Left renal cortex interstitium (tissue), 4 donors: ENCODE measurements at regions not wholly inside any gene's neighbourhood (a gene's known extent, or its start where the extent isn't known, plus 50 kb on each side); places are given as distances from the start of the nearest gene placed in this dataset.

Experiments
- DNase-seq, 4 donors: peaks; one replicate each; pipeline ENCODE4 v3.0.0-alpha.2; 2013; ENCODE audit warnings: low read depth in 4 of 4, low spot score in 2 of 4, missing footprints in 1 of 4

GRCh38 chrX:45716750-45717149 is 516.1 kb upstream of the DIPK2B start:
- no peak for DNase-seq

- no peak for DNase-seq
Observed at GRCh38 chrX:45715748-45716147, 515.1 kb upstream of the DIPK2B start.

GRCh38 chrX:45714866-45715265 is 514.2 kb upstream of the DIPK2B start:
- DNase-seq: no peak

- DNase-seq: no peak
Observed at GRCh38 chrX:45712067-45712466, 511.4 kb upstream of the DIPK2B start.

- DNase-seq: no peak
Observed at GRCh38 chrX:45711231-45711630, 510.6 kb upstream of the DIPK2B start.

DNA sequence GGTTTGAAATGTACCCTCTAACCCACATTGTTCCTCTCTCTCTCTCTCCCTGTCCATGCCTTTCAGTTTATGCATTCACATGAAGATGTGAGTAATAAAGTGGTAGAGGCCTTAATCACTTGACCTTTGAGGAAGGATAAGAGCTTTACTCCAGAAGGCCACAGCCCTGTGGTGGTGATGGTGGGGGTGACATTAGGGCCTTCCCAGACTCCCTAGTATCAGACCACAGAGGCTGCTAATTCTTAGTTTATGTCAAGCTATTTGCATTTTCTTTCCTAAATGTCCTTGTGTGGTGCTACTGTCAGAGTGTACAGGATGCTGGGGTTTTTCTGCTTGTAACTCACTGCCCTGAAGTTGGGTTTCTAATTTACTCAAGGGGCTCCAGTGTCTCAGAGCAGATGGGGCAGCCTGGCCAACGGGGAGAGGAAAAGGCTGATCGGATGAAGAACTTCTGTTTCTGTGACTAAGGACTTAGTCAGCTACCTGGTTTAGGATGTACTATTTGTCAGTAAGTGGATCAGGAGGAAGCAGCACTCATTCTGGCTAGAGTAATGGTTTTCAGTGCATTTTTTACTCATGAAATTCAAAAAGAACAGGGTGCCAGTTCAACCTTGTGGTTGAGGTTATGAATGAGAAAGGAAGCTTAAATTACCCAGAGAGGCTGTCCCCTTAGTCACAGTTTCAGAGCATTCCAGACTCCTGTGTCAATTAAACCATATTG is 509.6 kb upstream of the DIPK2B start:
- no peak for DNase-seq

- DNase-seq: no peak
Observed at GRCh38 chrX:45709381-45709780, 508.7 kb upstream of the DIPK2B start.

DNA sequence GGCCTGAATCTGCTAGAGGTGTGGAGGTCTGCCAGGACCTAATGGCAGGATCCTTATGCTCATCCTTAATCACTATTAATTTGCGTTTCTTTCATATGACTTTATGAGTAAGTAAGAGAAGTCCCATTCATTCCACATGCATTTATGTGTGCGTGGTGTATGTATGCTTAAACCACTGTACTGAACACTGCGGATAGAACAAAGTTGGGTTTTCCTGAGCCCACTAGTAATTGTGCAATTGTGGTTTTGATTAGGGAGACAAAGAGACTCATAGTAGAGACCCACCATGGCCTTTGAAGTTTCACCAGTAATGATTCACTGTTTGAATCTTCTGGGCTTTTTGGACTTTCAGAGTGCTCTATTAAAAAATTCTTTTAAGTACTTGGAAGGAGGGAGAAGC is 498.5 kb upstream of the DIPK2B start:
- DNase-seq: no peak

- DNase-seq: no peak
Observed at GRCh38 chrX:45697591-45697990, 496.9 kb upstream of the DIPK2B start.

GRCh38 chrX:45696736-45697135 is 496.1 kb upstream of the DIPK2B start:
- no peak for DNase-seq

GRCh38 chrX:45689971-45690370 is 489.3 kb upstream of the DIPK2B start:
- DNase-seq: no peak

GRCh38 chrX:45683914-45684313 is 483.2 kb upstream of the DIPK2B start:
- no peak for DNase-seq

DNA sequence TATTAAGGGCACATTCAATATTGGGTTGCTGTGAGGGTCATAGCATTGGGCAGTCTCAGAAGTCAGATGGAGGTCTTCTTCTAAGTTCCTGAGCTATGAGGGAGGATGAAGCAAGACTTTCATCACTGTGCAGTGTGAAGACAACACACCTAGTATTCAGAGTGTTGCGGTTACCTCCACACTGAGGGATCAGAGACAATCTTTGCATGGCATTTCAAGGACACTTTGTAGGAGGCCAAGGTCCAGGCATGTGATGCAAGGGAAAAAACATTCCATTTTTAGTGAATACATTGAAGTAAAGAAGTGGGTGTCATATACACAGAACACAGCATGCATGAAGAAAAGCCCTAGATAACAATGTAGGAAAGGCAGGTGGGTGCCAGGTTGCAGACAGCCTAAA is 481.2 kb upstream of the DIPK2B start:
- DNase-seq: no peak

- no peak for DNase-seq
Observed at GRCh38 chrX:45669715-45670340, 469.2 kb upstream of the DIPK2B start.

GRCh38 chrX:45668686-45669443 is 468.2 kb upstream of the DIPK2B start:
- no peak for DNase-seq

GRCh38 chrX:45667666-45668065 is 467.0 kb upstream of the DIPK2B start:
- DNase-seq: no peak

DNA sequence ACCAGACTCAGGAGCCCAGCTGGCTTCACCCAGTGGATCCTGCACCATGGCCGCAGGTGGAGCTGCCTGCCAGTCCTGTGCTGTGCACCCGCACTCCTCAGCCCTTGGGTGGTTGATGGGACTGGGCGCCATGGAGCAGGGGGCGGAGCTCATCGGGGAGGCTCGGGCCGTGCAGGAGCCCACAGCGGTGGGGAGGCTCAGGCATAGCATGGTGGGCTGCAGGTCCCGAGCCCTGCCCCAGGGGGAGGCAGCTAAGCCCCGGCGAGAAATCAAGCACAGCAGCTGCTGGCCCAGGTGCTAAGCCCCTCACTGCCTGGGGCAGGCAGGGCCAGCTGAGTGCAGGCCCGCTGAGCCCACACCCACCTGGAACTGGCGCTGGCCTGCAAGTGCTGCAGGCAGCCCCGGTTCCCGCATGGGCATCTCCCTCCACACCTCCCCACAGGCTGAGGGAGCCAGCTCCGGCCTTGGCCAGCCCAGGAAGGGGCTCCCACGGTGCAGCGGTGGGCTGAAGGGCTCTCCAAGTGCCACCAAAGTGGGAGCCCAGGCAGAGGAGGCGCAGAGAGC is 464.1 kb upstream of the DIPK2B start:
- no peak for DNase-seq

GRCh38 chrX:45660477-45660876 is 459.8 kb upstream of the DIPK2B start:
- DNase-seq: no peak

DNA sequence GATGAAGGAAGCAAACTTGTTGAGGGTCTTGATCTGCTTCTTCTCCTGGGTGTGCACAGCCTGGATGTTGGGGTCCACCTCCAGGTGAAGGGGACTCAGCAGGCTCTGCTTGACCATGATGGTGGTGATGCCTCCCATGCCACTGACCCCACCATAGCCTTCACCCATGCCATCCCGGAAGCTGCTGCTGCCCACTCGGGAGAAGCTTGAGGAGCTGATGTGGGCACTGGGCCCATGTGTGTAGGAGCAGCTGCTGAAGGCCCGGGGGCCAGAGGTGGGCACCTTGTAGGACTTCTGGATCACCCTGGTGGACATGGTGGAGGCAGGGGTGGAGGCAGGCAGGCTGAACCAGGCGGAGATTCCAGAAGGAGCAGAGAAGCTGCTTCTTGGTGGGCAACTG is 432.7 kb upstream of the DIPK2B start:
- DNase-seq: no peak

DNA sequence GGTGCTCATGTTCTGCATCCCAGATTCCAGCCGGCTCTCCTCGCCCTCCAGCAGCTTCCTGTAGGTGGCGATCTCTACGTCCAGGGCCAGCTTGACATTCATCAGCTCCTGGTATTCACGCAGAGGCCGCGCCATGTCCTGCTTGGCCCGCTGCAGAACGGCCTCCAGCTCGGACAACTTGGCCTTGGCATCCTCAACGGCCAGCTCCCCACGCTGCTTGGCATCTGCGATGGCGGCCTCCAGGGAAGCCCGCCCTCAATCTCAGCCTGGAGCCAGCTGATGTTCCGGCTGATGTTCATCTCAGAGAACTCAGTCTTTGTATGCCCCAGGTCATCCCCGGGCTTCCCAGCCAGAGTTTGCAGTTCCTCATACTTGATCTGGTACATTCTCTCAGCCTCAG is 431.8 kb upstream of the DIPK2B start:
- no peak for DNase-seq

DNA sequence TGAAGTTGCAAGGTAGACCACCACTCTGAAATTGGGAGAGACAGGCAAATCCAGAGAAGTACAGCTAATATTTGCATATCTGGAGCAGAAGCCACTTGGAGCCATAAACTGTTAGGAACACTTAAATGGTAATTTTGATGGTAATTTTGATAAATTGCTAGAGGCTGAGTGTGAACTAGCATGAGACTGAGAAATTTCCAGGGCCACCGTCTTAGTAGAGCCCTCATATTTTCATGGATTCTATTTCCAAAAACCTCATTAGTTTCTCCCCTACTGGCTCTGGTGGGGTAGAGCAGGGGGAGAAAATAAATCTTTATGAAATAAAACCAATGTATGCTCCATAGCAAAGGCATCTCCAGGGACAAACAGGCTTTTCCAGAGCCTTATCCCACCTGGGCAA is 429.4 kb upstream of the DIPK2B start:
- no peak for DNase-seq

- DNase-seq: no peak
Observed at GRCh38 chrX:45628041-45628440, 427.4 kb upstream of the DIPK2B start.
